WTC11 (cell line): ENCODE measurements at regions not wholly inside any gene's neighbourhood (a gene's known extent, or its start where the extent isn't known, plus 50 kb on each side); places are given as distances from the start of the nearest gene placed in this dataset.

Experiments
- ATAC-seq: fragments of 200-7000 bp; cut with Tn5 transposase; 2 replicates; pipeline ENCODE4 v1.10.0; 2021; ENCODE audit warnings: mild to moderate bottlenecking, moderate library complexity
- CTCF ChIA-PET: fragments of 300-600 bp; sonication (Branson Sonifier 250); formaldehyde crosslinking; loops from one replicate; lab custom pipeline; 2021; ENCODE audit warnings: antibody characterized with exemption; lab: Charles Lee
- POLR2A ChIA-PET: fragments of 350-600 bp; sonication (Branson Sonifier 250); formaldehyde crosslinking; loops from one replicate; lab custom pipeline; 2021; ENCODE audit warnings: antibody characterized with exemption; lab: Charles Lee
- DNase-seq: peaks from one replicate; pipeline ENCODE4 v3.0.0; 2021; ENCODE audit warnings: low spot score
- H3K27ac Mint-ChIP-seq: 2 replicates; pipeline ENCODE4 v1.8.0; 2021; ENCODE audit warnings: mixed read lengths
- H3K27me3 Mint-ChIP-seq: 2 replicates; pipeline ENCODE4 v1.8.0; 2021; ENCODE audit warnings: low read depth, mild to moderate bottlenecking, moderate library complexity, mixed read lengths
- H3K36me3 Mint-ChIP-seq: 2 replicates; pipeline ENCODE4 v1.8.0; 2021; ENCODE audit warnings: mixed read lengths
- H3K4me1 Mint-ChIP-seq: 2 replicates; pipeline ENCODE4 v1.8.0; 2022; ENCODE audit warnings: mixed read lengths
- H3K4me3 Mint-ChIP-seq: 2 replicates; pipeline ENCODE4 v1.8.0; 2021; ENCODE audit warnings: mild to moderate bottlenecking, moderate library complexity, mixed read lengths
- H3K9me3 Mint-ChIP-seq: 2 replicates; pipeline ENCODE4 v1.8.0; 2021; ENCODE audit warnings: mixed read lengths
- JUN ChIP-seq: sonication (generic); formaldehyde crosslinking; IDR thresholded peaks from 2 replicates; pipeline ENCODE4 v1.8.0; 2023; ENCODE audit warnings: mild to moderate bottlenecking, missing genetic modification reagents
- NFYB ChIP-seq: sonication (generic); formaldehyde crosslinking; conservative IDR thresholded peaks from 2 replicates; pipeline ENCODE4 v1.8.0; 2022; ENCODE audit warnings: low read depth, missing genetic modification reagents
- NR1H2 ChIP-seq: sonication (generic); formaldehyde crosslinking; IDR thresholded peaks from 2 replicates; pipeline ENCODE4 v1.9.0; 2021; ENCODE audit warnings: mild to moderate bottlenecking, moderate library complexity, missing genetic modification reagents
- SP1 ChIP-seq: sonication (generic); formaldehyde crosslinking; conservative IDR thresholded peaks from 2 replicates; pipeline ENCODE4 v1.8.1; 2022; ENCODE audit warnings: missing genetic modification reagents
- ZBTB21 ChIP-seq: sonication (generic); formaldehyde crosslinking; IDR thresholded peaks from 2 replicates; pipeline ENCODE4 v1.8.1; 2023; ENCODE audit warnings: mild to moderate bottlenecking, missing genetic modification reagents, borderline replicate concordance
- ZNF317 ChIP-seq: sonication (generic); formaldehyde crosslinking; IDR thresholded peaks from 2 replicates; pipeline ENCODE4 v1.8.1; 2023; ENCODE audit warnings: low read depth, mild to moderate bottlenecking, moderate library complexity, missing genetic modification reagents, borderline replicate concordance
- ZNF396 ChIP-seq: fragments of 250-450 bp; sonication (Bioruptor Pico); IDR thresholded peaks from 2 replicates; pipeline ENCODE4 v1.8.0; 2021; ENCODE audit warnings: mild to moderate bottlenecking, moderate library complexity, borderline replicate concordance
- TF ChIP-seq, protein P1 (sequence below): sonication (generic); formaldehyde crosslinking; IDR thresholded peaks from 2 replicates; pipeline ENCODE4 v1.8.1; 2022; ENCODE audit warnings: low read depth, mild to moderate bottlenecking, moderate library complexity, missing genetic modification reagents, borderline replicate concordance
- TF ChIP-seq, protein P2 (sequence below): fragments of 200-600 bp; IDR thresholded peaks from 2 replicates; pipeline ENCODE4 v1.8.0; 2022; ENCODE audit warnings: antibody characterized with exemption
- TF ChIP-seq, protein P3 (sequence below): fragments of 250-450 bp; sonication (Bioruptor Pico); IDR thresholded peaks from 2 replicates; pipeline ENCODE4 v1.9.0; 2021; ENCODE audit warnings: mild to moderate bottlenecking, borderline replicate concordance
- TF ChIP-seq, protein P4 (sequence below): sonication (generic); formaldehyde crosslinking; IDR thresholded peaks from 2 replicates; pipeline ENCODE4 v1.8.1; 2023; ENCODE audit warnings: mild to moderate bottlenecking, moderate library complexity, missing genetic modification reagents
- TF ChIP-seq, protein P5 (sequence below): sonication (generic); formaldehyde crosslinking; IDR thresholded peaks from 2 replicates; pipeline ENCODE4 v1.8.0; 2023; ENCODE audit warnings: missing genetic modification reagents
- TF ChIP-seq, protein P6 (sequence below): sonication (generic); formaldehyde crosslinking; IDR thresholded peaks from 2 replicates; pipeline ENCODE4 v1.8.1; 2023; ENCODE audit warnings: mild to moderate bottlenecking, missing genetic modification reagents, moderate library complexity
- TF ChIP-seq, protein P7 (sequence below): sonication (generic); formaldehyde crosslinking; IDR thresholded peaks from 2 replicates; pipeline ENCODE4 v1.8.1; 2022; ENCODE audit warnings: mild to moderate bottlenecking, missing genetic modification reagents, moderate library complexity, borderline replicate concordance

DNA sequence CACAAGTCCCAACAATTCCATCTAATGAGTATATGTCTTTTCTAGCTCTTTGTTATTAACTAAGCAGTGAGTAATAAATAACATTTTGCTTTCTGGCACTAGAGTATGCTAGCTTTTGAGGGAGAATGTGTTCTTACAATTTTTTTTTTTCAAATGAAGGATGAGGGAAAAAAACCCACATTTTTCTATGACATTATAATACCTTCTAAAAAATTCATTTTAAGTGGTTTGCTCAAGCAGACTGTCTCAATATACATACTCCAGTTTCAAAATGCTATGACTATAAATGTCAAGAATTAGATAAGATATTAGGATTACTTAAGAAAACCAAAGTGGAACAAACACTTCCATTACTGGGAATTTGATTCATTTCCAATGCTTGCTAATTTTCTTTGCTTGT lies 394.6 kb downstream of the C12orf75 start:
- CTCF ChIA-PET = no interaction called here
- no peaks in the 10 kb centered on the region for H3K36me3 Mint-ChIP-seq
- 0 out of 2 replicates have a peak, but pooled peaks cover 4% of the 10 kb centered on the region for H3K9me3 Mint-ChIP-seq
- POLR2A ChIA-PET = interaction anchor here (1.1 kb wide), 1 partner anchor 11 kb away, joined by 3 read pairs; no protein-coding TSS in a partner anchor
- no peak overlapping the region for H3K27ac Mint-ChIP-seq
- no peak overlapping the region for H3K4me3 Mint-ChIP-seq
- no peak for DNase-seq
- H3K27me3 Mint-ChIP-seq = no peaks in the 10 kb centered on the region
- no peak for ATAC-seq
- H3K4me1 Mint-ChIP-seq = peaks cover 22% of the 10 kb centered on the region
- TF ChIP-seq, protein P1, sequence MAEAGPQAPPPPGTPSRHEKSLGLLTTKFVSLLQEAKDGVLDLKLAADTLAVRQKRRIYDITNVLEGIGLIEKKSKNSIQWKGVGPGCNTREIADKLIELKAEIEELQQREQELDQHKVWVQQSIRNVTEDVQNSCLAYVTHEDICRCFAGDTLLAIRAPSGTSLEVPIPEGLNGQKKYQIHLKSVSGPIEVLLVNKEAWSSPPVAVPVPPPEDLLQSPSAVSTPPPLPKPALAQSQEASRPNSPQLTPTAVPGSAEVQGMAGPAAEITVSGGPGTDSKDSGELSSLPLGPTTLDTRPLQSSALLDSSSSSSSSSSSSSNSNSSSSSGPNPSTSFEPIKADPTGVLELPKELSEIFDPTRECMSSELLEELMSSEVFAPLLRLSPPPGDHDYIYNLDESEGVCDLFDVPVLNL (CRISPR knock-in tag) = no peak
- TF ChIP-seq JUN (CRISPR knock-in tag) (no peak), SP1 (no peak)
- TF ChIP-seq, protein P2, sequence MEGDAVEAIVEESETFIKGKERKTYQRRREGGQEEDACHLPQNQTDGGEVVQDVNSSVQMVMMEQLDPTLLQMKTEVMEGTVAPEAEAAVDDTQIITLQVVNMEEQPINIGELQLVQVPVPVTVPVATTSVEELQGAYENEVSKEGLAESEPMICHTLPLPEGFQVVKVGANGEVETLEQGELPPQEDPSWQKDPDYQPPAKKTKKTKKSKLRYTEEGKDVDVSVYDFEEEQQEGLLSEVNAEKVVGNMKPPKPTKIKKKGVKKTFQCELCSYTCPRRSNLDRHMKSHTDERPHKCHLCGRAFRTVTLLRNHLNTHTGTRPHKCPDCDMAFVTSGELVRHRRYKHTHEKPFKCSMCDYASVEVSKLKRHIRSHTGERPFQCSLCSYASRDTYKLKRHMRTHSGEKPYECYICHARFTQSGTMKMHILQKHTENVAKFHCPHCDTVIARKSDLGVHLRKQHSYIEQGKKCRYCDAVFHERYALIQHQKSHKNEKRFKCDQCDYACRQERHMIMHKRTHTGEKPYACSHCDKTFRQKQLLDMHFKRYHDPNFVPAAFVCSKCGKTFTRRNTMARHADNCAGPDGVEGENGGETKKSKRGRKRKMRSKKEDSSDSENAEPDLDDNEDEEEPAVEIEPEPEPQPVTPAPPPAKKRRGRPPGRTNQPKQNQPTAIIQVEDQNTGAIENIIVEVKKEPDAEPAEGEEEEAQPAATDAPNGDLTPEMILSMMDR = no peak

DNA sequence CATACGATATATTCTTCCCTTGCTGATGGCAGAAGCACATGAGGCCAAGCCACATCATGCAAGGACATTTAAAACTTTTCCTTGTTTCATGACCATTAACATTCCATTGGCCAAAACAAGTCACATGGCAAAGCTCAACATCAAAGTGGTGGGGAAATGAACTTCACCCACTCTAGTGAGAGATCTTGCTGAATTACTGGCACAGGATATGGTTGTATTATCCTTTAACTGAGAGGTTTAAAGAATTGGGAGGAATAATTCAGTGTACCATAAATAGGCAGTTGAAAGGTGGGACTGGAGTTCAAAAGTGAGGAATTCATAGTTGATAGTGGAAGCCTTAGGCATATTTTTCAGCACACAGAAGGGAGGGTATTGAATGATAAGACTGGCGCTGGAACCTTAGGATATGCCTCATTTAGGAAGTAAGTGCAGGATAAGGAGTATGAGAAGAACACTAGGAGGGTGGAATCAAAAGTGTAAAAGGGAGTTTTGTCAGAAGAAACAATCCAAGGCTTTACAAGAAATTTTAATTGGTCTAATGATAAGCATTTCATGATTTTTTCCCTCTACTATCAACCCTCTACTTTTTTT lies 398.8 kb downstream of the C12orf75 start:
- DNase-seq (no peak), ATAC-seq (no peak)
- POLR2A ChIA-PET = no interaction called here
- no peaks in the 10 kb centered on the region for H3K36me3 Mint-ChIP-seq
- peaks cover 7% of the 10 kb centered on the region for H3K9me3 Mint-ChIP-seq
- H3K27me3 Mint-ChIP-seq = no peaks in the 10 kb centered on the region; the same call in 1 of the 2 replicates
- TF ChIP-seq, protein P3, sequence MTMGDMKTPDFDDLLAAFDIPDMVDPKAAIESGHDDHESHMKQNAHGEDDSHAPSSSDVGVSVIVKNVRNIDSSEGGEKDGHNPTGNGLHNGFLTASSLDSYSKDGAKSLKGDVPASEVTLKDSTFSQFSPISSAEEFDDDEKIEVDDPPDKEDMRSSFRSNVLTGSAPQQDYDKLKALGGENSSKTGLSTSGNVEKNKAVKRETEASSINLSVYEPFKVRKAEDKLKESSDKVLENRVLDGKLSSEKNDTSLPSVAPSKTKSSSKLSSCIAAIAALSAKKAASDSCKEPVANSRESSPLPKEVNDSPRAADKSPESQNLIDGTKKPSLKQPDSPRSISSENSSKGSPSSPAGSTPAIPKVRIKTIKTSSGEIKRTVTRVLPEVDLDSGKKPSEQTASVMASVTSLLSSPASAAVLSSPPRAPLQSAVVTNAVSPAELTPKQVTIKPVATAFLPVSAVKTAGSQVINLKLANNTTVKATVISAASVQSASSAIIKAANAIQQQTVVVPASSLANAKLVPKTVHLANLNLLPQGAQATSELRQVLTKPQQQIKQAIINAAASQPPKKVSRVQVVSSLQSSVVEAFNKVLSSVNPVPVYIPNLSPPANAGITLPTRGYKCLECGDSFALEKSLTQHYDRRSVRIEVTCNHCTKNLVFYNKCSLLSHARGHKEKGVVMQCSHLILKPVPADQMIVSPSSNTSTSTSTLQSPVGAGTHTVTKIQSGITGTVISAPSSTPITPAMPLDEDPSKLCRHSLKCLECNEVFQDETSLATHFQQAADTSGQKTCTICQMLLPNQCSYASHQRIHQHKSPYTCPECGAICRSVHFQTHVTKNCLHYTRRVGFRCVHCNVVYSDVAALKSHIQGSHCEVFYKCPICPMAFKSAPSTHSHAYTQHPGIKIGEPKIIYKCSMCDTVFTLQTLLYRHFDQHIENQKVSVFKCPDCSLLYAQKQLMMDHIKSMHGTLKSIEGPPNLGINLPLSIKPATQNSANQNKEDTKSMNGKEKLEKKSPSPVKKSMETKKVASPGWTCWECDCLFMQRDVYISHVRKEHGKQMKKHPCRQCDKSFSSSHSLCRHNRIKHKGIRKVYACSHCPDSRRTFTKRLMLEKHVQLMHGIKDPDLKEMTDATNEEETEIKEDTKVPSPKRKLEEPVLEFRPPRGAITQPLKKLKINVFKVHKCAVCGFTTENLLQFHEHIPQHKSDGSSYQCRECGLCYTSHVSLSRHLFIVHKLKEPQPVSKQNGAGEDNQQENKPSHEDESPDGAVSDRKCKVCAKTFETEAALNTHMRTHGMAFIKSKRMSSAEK (CRISPR knock-in tag) = no peak
- peak; percentile 48 for TF ChIP-seq NFYB (CRISPR knock-in tag)
- CTCF ChIA-PET = no interaction called here
- no peak overlapping the region for H3K27ac Mint-ChIP-seq
- H3K4me3 Mint-ChIP-seq = no peak overlapping the region
- H3K4me1 Mint-ChIP-seq = no peaks in the 10 kb centered on the region; the same call in 1 of the 2 replicates

DNA sequence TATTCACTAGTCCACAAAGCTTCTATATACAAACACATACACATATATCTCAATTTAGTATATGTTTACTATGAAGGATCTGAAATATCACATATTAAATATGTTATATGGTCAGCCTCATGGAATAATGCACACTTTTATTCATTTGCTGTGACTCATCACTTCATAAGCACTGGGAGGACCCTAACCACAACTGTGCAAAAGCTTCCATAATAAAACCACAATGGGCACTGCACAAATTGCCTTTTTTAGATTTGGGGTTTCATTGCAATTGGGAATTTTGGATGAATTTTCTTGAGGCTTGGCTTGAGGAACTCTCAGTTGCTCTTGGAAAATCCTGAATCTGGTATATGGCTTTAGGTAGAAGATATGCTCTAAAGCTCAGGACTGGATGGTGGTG lies 399.4 kb downstream of the C12orf75 start:
- no peak overlapping the region for H3K27ac Mint-ChIP-seq
- no peaks in the 10 kb centered on the region for H3K36me3 Mint-ChIP-seq
- peaks cover 7% of the 10 kb centered on the region for H3K9me3 Mint-ChIP-seq
- no peak for ATAC-seq
- POLR2A ChIA-PET = no interaction called here
- TF ChIP-seq, protein P4, sequence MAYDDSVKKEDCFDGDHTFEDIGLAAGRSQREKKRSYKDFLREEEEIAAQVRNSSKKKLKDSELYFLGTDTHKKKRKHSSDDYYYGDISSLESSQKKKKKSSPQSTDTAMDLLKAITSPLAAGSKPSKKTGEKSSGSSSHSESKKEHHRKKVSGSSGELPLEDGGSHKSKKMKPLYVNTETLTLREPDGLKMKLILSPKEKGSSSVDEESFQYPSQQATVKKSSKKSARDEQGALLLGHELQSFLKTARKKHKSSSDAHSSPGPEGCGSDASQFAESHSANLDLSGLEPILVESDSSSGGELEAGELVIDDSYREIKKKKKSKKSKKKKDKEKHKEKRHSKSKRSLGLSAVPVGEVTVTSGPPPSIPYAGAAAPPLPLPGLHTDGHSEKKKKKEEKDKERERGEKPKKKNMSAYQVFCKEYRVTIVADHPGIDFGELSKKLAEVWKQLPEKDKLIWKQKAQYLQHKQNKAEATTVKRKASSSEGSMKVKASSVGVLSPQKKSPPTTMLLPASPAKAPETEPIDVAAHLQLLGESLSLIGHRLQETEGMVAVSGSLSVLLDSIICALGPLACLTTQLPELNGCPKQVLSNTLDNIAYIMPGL (CRISPR knock-in tag) = no peak
- TF ChIP-seq, all 79 proteins: peak for 0
- no peaks in the 10 kb centered on the region; the same call in none of the 2 replicates for H3K27me3 Mint-ChIP-seq
- no peak for DNase-seq
- CTCF ChIA-PET = no interaction called here
- no peak overlapping the region for H3K4me3 Mint-ChIP-seq
- H3K4me1 Mint-ChIP-seq = no peaks in the 10 kb centered on the region

DNA sequence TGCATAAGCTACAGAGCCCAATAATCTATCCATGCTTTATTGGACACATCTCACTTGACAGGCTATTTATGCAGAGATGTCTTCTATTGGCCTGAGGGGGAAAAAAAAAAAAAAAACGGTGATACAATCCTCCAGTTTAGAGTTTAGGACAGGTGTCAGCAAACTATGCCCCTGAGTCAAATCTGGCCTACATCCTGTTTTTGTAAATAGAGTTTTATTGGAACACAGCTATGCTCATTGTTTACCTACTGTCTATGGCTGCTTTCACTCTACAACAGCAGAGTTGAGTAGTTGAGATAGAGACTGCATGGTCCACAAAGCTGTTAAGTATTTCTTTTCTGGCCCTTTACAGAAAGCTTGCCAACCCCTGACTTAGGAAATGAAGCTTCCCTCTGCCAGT lies 403.1 kb downstream of the C12orf75 start:
- Mint-ChIP-seq H3K27ac (no peak overlapping the region), H3K4me3 (no peak overlapping the region), H3K4me1 (peaks cover 27% of the 10 kb centered on the region; the same call in 1 of the 2 replicates), H3K9me3 (peaks cover 7% of the 10 kb centered on the region), H3K27me3 (peaks cover 7% of the 10 kb centered on the region), H3K36me3 (no peaks in the 10 kb centered on the region)
- ATAC-seq (no peak), DNase-seq (no peak)
- TF ChIP-seq ZNF317 (no peak), ZBTB21 (no peak), ZNF396 (CRISPR knock-in tag) (no peak), NR1H2 (CRISPR knock-in tag) (no peak)
- TF ChIP-seq, protein P5, sequence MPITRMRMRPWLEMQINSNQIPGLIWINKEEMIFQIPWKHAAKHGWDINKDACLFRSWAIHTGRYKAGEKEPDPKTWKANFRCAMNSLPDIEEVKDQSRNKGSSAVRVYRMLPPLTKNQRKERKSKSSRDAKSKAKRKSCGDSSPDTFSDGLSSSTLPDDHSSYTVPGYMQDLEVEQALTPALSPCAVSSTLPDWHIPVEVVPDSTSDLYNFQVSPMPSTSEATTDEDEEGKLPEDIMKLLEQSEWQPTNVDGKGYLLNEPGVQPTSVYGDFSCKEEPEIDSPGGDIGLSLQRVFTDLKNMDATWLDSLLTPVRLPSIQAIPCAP = no peak
- TF ChIP-seq, protein P6, sequence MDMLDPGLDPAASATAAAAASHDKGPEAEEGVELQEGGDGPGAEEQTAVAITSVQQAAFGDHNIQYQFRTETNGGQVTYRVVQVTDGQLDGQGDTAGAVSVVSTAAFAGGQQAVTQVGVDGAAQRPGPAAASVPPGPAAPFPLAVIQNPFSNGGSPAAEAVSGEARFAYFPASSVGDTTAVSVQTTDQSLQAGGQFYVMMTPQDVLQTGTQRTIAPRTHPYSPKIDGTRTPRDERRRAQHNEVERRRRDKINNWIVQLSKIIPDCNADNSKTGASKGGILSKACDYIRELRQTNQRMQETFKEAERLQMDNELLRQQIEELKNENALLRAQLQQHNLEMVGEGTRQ (CRISPR knock-in tag) = no peak
- TF ChIP-seq, protein P7, sequence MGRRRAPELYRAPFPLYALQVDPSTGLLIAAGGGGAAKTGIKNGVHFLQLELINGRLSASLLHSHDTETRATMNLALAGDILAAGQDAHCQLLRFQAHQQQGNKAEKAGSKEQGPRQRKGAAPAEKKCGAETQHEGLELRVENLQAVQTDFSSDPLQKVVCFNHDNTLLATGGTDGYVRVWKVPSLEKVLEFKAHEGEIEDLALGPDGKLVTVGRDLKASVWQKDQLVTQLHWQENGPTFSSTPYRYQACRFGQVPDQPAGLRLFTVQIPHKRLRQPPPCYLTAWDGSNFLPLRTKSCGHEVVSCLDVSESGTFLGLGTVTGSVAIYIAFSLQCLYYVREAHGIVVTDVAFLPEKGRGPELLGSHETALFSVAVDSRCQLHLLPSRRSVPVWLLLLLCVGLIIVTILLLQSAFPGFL (CRISPR knock-in tag) = no peak
- ChIA-PET CTCF (no interaction called here), POLR2A (interaction anchor here (0.5 kb wide), 1 partner anchor 46 kb away, joined by 3 read pairs; no protein-coding TSS in a partner anchor)
